TTC549 (cell line): ENCODE measurements at regions not wholly inside any gene's neighbourhood (a gene's known extent, or its start where the extent isn't known, plus 50 kb on each side); places are given as distances from the start of the nearest gene placed in this dataset.
"Not testable (repeated sequence)": the region's sequence is repeated elsewhere in the genome, so short reads cannot be mapped to it uniquely, and the experiment has no call there.

Experiments
- FAIRE-seq: peaks from 2 replicates; lab custom pipeline; 2012; peaks lifted over from hg19 to GRCh38; lab: Jason Lieb, UNC

DNA sequence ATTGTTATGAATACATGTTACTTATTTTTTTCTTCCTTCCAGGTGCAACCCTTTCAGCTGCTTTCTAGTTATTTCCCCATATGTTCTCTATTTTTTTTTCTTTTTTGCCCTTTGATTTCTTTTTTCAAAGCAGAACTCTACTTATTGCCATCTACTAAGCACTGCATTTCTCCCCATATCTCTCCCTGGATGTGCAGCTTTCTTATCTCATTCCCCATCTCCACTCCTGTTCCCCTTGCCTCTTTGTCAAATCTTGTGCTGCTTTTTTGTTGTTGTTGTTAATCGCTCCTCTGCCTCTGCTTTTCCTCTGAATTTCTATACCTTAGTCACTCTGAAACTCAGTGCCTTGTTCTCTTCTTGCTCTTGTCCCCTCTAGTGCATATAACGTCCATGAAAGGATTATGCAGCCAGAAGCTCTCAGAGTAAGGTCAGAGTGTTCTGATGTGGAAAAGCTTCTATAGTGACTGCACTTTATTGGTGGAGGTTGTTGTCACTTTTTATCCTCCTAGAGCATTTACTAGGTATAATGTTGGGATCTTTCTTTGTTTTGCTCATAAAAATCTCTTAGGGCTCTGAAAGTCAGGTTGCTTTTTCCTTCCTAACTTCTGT is 51.1 kb upstream of the JADE1 start:
- no peak for FAIRE-seq

- no peak for FAIRE-seq
Observed at GRCh38 chr4:128757712-128758111, 51.8 kb upstream of the JADE1 start.

GRCh38 chr4:128751354-128751753 is 58.1 kb upstream of the JADE1 start:
- no peak for FAIRE-seq

GRCh38 chr4:128741748-128742147 is 67.8 kb upstream of the JADE1 start:
- FAIRE-seq: not testable (repeated sequence)

GRCh38 chr4:128737098-128737513 is 72.4 kb upstream of the JADE1 start:
- FAIRE-seq: no peak

DNA sequence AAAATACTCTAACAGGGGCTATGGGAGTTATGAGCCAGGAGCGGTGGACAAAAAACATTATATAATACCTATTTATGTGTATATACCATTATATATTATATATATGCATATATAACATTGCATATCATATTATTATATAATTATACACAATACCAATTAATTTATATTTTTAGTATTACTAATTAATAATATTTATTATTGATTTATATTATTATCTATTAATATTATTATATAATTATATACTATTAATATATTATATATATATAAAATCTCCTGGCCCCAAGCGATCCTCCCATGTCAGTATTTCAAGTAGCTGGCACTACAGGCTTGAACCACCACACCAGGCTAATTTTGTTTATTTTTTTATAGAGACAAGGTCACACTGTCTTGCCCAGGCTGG is 73.8 kb upstream of the JADE1 start:
- peak; percentile 66 for FAIRE-seq

DNA sequence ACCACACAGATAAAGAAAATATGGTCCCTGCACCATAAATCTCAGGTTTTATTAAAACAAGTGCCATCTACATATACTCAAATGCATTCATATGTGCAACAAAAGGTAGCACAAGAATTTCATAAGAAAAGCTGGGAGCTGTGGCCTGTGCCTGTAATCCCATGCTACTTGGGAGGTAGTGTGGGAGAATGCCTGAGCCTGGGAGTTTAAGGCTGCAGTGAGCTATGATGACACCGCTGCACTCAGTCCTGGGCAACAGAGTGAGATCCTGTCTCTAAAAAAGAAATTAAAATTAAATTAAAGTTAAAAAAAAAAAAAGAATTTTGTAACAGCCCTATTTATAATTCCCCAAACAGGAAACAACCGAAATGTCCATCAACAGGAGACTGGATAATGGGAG is 81.3 kb upstream of the JADE1 start:
- FAIRE-seq: no peak

DNA sequence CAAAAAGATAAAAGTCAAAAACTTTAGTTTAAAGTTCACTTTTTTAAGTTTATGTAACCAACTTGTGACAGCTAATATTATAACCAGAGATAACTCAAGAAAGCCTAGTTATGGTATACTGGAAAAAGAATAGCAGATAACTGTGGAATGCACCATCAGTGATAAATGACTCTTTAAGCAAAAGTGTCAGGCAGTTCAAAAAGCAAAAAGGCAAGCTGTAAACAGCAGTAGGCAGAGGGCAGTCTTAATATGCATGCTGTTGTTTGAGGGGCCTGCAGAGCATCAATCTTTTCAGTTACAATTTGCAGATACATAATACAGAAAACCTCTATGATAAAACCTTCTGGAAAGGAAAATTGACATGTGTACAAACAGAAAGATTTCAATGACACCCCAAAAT is 81.8 kb upstream of the JADE1 start:
- FAIRE-seq: no peak

- FAIRE-seq: no peak
Observed at GRCh38 chr4:128725405-128726055, 84.0 kb upstream of the JADE1 start.

GRCh38 chr4:128722911-128723310 is 86.6 kb upstream of the JADE1 start:
- no peak for FAIRE-seq

DNA sequence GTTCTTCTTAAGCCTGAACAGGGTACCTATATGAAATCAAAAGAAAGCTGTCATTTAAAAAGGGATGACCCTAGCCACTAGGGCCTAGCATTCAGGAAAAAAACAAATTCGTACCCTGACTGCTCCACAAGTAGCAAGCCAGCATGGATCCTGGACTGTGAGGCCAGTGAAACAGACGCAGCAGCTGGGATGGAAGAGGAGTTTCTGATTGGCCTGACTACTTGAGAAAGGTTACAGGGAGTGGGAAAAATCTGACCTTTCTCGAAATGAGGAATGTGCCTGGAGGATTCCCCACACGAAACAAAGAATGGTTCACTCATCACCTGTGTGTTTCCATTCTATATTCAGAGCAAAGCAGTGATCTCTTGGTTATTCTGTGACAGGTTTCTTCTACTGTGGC is 87.6 kb upstream of the JADE1 start:
- no peak for FAIRE-seq

GRCh38 chr4:128720270-128720669 is 89.2 kb upstream of the JADE1 start:
- no peak for FAIRE-seq

DNA sequence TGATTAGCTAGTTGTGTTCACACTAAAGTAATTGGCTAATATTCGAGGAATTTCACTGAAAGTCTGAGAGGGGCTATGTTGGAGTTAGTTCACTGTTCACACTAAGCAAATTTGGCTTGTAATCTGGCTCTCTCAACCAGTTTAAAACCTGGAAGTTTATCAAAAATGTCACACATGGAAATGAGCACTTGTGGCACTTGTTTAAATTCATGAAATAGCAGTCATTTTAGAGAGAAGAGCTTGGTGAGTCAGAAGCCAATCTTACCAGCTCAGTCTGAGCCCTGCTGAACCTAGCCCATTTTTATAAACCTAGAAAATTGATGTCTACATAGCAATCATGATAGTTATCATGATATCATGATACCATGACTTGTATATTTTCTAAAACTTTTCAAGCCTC is 90.7 kb upstream of the JADE1 start:
- FAIRE-seq: no peak

DNA sequence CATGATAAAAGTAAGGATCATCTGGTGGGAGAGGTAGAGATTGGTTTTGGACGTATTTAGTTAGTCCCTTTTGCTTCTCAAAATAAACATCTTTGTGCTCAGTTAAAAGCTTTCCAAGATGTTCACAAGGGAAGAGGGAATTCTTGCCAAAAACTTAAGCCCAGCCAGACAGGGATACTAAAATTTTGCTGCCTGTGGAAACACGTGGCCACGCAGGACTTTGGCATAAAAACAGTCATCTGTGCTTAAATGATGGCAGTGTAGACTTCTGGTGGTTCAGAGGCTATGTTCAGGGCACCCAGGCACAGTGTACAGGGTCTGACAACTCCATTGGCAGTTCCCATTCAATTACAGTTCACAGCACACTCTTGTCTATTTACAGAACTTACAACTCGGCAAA is 93.2 kb upstream of the JADE1 start:
- FAIRE-seq: no peak

DNA sequence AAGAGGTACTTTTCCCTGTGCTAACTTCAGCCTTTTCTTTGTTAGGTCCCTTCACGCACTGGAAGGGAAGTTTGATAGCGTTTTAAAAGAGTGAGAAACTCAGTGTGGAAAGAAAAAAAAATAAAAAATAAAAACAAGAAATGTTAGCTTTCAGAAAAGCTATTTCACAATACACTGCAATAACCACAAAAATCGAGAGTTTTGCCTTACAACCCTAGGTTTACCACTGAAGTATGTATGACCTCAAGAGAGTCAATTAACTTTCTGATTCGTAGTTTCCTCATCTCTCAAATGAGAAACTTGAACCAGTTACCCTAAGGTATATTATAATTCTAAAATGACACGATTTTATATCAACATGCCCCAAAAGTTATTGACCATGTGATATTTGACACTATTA is 93.9 kb upstream of the JADE1 start:
- FAIRE-seq: no peak

GRCh38 chr4:128711361-128711760 is 98.1 kb upstream of the JADE1 start:
- no peak for FAIRE-seq

DNA sequence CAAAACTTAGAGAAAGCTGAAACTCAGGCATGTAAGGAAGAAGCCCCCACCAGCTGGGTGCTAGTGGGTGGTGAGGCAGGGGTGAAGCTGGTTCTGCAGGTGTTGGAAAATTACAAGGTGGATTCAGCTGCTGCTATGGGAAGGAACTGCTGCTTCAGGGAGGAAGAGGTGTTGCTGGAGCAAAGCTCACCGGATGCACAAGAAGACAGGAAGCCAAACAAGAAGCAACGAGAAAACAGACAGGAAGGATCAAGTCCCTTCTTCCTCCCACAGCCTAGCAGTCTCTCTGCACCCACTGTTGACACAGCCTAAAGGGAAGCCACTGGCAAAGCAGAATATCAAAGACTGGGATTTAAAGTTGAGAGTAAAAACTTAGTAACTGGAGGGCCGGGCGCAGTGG is 100.2 kb upstream of the JADE1 start:
- FAIRE-seq: no peak

- FAIRE-seq: no peak
Observed at GRCh38 chr4:128707864-128708263, 101.6 kb upstream of the JADE1 start.

- FAIRE-seq: no peak
Observed at GRCh38 chr4:128703948-128704347, 105.6 kb upstream of the JADE1 start.

DNA sequence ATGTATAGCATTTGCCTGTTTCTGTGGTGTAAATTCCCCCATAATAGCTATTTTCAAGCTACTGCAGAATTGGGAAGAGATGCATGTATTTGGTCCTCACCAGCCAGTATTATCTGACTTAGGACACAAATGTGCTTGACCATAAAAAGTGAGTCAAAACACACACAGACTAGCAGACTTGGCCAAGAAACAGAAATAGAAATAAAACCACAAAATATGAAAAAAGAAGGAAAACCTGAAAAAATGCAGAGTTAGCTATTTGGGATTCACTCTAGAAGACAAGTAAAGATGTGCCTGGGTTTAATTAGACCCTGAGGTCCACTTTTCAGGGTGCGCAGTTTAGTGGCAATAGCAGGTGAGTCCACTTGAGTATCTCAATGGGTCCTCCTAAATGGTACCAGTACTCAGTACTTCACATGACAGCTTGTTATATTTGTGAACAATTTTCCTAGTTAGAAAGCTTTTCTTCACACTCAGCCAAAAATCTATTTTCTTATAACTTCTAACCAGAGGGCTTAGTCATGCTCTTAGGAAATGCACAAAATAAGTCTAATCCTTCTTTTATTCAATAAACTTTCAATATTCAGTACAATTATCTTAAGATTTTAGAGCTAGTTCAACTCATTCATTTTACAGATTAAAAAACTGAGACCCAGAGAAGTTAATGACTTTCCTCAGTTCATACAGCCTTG is 108.7 kb upstream of the JADE1 start:
- no peak for FAIRE-seq

- FAIRE-seq: no peak
Observed at GRCh38 chr4:128698386-128698785, 111.1 kb upstream of the JADE1 start.

DNA sequence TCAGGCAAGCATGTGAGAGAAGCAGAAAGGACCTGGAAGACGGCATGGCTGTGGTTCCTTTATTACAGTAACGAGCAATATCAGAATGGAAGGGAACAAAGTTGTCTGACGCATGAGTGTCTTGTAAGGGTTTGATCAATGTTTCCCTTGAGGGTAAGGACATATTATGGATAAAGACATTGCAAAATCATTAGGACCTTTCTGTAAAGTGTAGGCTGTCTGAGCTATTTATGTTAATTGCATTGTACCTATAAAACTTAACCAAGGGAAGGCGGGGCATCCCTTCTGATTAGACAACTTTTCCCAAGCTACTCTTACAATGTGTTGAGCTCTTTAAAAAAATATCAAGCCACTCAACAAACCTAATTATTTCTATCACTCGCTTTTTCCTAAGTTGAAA is 112.2 kb upstream of the JADE1 start:
- FAIRE-seq: no peak

GRCh38 chr4:128690011-128690410 is 119.5 kb upstream of the JADE1 start:
- FAIRE-seq: no peak
